Esophagus muscularis mucosa (tissue), 4 donors: ENCODE measurements at regions not wholly inside any gene's neighbourhood (a gene's known extent, or its start where the extent isn't known, plus 50 kb on each side); places are given as distances from the start of the nearest gene placed in this dataset.

ENCODE experiments used
- DNase-seq: peaks from one replicate; pipeline ENCODE4 v3.0.0-alpha.2; 2017; ENCODE audit errors: extremely low spot score
- H3K27ac ChIP-seq, 4 donors: fragments of 200-600 bp; sonication (generic); replicated peaks in 1 of 4; 1 replicate in 3 of 4; 2 replicates in 1 of 4; pipeline ENCODE4 v1.5.1; 2016 to 2019; ENCODE audit warnings: mild to moderate bottlenecking in 1 of 4
- H3K27me3 ChIP-seq, 4 donors: fragments of 200-600 bp; sonication (generic); one replicate each; pipeline versions ENCODE4 v1.5.1 to v1.6.0; 2016 to 2019
- H3K36me3 ChIP-seq, 4 donors: fragments of 200-600 bp; sonication (generic); one replicate each; pipeline ENCODE4 v1.5.1; 2016 to 2019
- H3K4me1 ChIP-seq, 4 donors: fragments of 200-600 bp; sonication (generic); one replicate each; pipeline ENCODE4 v1.5.1; 2016 to 2019
- H3K4me3 ChIP-seq, 4 donors: fragments of 200-600 bp; sonication (generic); 1 replicate in 2 of 4; 2 replicates in 2 of 4; pipeline ENCODE4 v1.5.1; 2016 to 2019; ENCODE audit warnings: mild to moderate bottlenecking in 4 of 4, moderate library complexity in 1 of 4
- H3K9me3 ChIP-seq, 4 donors: fragments of 200-600 bp; sonication (generic); 1 replicate in 3 of 4; 2 replicates in 1 of 4; pipeline ENCODE4 v1.5.1; 2016 to 2019
- CTCF ChIP-seq, 3 experiments: fragments of 200-600 bp in 2 of 3; fragments of 450-650 bp in 1 of 3; sonication (generic) in 2 of 3; IDR thresholded peaks; one replicate each; pipeline ENCODE4 v1.5.1; 2017 to 2019; ENCODE audit warnings: antibody characterized with exemption in 3 of 3, mild to moderate bottlenecking in 2 of 3, moderate library complexity in 1 of 3
- EP300 ChIP-seq: sonication (generic); formaldehyde crosslinking; IDR thresholded peaks from one replicate; pipeline ENCODE4 v1.6.1; 2017; ENCODE audit warnings: antibody characterized with exemption
- POLR2A ChIP-seq: fragments of 450-650 bp; IDR thresholded peaks from one replicate; pipeline ENCODE4 v1.6.1; 2017; ENCODE audit warnings: antibody characterized with exemption, moderate library complexity, mild to moderate bottlenecking, low read depth
- POLR2AphosphoS5 ChIP-seq, 2 donors: sonication (generic); formaldehyde crosslinking; IDR thresholded peaks; one replicate each; pipeline ENCODE4 v1.6.1; 2017; ENCODE audit warnings: antibody characterized with exemption in 2 of 2
- WGBS: methylation state at CpG from one replicate; pipeline ENCODE4 v1.1.5; 2018; 5-methylcytosine and 5-hydroxymethylcytosine counted together
- intact Hi-C: fragments of 100-400 bp; cut with DNase I; formaldehyde crosslinking; loops from one replicate; pipeline ENCODE4 v1.15.1; 2023

DNA sequence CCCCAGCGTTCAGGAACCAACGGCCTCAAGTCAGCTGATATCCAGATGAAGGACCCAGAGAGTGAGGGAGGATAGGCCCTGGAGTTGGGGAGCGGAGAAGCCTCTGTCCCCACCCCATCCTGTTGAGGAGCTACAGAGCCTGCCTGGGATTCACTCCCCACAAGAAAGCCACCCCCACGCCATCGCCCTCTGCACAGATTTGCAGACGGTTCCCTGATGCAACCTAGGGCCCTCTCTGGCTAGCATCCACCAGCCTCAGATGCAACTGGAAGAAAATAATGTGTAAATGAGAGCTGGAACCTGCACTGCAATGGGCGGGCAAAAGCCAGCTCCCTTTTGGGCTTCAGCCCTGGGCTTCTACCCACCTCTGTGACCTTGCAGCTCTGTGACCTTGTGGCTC is 185.6 kb downstream of the BCOR start:
- H3K27ac ChIP-seq, result no peak overlapping the region
- no peaks in the 10 kb centered on the region for H3K27me3 ChIP-seq
- intact Hi-C loops, result no loop called here
- WGBS, result 83% methylated on average over 7 of the region's 7 CpGs
- DNase-seq, result no peak
- no peaks in the 10 kb centered on the region for H3K36me3 ChIP-seq
- no peak for TF ChIP-seq EP300
- TF ChIP-seq POLR2AphosphoS5 (IDR thresholded peaks at IDR 0.05), result no peak
- TF ChIP-seq CTCF (IDR thresholded peaks at IDR 0.05), result no peak
- TF ChIP-seq POLR2A, result no peak
- H3K4me3 ChIP-seq, result no peak overlapping the region
- peaks cover 3 to 21% (median 17%) of the 10 kb centered on the region in 4 donors for H3K4me1 ChIP-seq
- peaks cover 0 to 5% (median 0%) of the 10 kb centered on the region in 4 donors for H3K9me3 ChIP-seq

- intact Hi-C loops, result no loop called here
- Histone ChIP-seq H3K9me3 (peaks cover 0 to 8% (median 0%) of the 10 kb centered on the region in 4 donors), H3K27ac (no peak overlapping the region), H3K4me3 (no peak overlapping the region), H3K36me3 (no peaks in the 10 kb centered on the region), H3K4me1 (no peaks in the 10 kb centered on the region), H3K27me3 (no peaks in the 10 kb centered on the region)
- WGBS, result 86% methylated on average over 2 of the region's 3 CpGs
- TF ChIP-seq POLR2A, result no peak
- no peak for TF ChIP-seq POLR2AphosphoS5 (IDR thresholded peaks at IDR 0.05)
- TF ChIP-seq CTCF (IDR thresholded peaks at IDR 0.05), result no peak
- no peak for TF ChIP-seq EP300
- DNase-seq, result no peak
Measured at GRCh38 chrX:39915081-39915480, 182.7 kb downstream of the BCOR start.

DNA sequence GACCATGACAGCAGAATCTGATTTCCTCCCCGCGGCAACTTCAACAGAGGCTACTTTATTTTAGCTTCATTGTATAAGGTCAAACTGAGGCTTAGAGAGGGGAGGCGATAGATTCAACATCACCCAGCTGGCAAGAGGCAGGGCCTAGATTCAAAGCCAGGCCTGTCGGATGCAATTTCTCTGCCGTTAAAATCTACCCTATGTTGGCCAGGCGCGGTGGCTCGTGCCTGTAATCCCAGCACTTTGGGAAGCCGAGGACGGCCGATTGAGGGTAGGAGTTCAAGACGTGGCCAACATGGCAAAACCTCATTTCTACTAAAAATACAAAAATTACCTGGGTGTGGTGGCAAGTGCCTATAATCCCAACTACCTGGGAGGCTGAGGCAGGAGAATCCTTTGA is 182.2 kb downstream of the BCOR start:
- H3K9me3 ChIP-seq, result peaks cover 0 to 8% (median 0%) of the 10 kb centered on the region in 4 donors
- H3K27ac ChIP-seq, result no peak overlapping the region
- H3K4me3 ChIP-seq, result no peak overlapping the region
- intact Hi-C loops, result no loop called here
- no peak for DNase-seq
- H3K36me3 ChIP-seq, result no peaks in the 10 kb centered on the region
- no peaks in the 10 kb centered on the region for H3K4me1 ChIP-seq
- WGBS, result 95% methylated on average over 12 of the region's 12 CpGs
- TF ChIP-seq EP300 (no peak), POLR2A (no peak), POLR2AphosphoS5 (IDR thresholded peaks at IDR 0.05) (no peak), CTCF (IDR thresholded peaks at IDR 0.05) (no peak)
- H3K27me3 ChIP-seq, result no peaks in the 10 kb centered on the region

GRCh38 chrX:39921838-39922237 is 175.9 kb downstream of the BCOR start:
- Histone ChIP-seq H3K27me3 (peaks cover 0 to 4% (median 0%) of the 10 kb centered on the region in 4 donors), H3K27ac (no peak overlapping the region), H3K4me3 (no peak overlapping the region), H3K36me3 (no peaks in the 10 kb centered on the region), H3K9me3 (peaks cover 0 to 3% (median 0%) of the 10 kb centered on the region in 4 donors), H3K4me1 (peaks cover 0 to 3% (median 0%) of the 10 kb centered on the region in 4 donors)
- TF ChIP-seq POLR2AphosphoS5 (IDR thresholded peaks at IDR 0.05) (no peak), EP300 (no peak), POLR2A (no peak), CTCF (IDR thresholded peaks at IDR 0.05) (no peak)
- 97% methylated on average over 2 of the region's 2 CpGs for WGBS
- no peak for DNase-seq
- intact Hi-C loops, result no loop called here

GRCh38 chrX:39922488-39922887 is 175.3 kb downstream of the BCOR start:
- 66% methylated on average over 2 of the region's 2 CpGs for WGBS
- Histone ChIP-seq H3K4me3 (no peak overlapping the region), H3K36me3 (no peaks in the 10 kb centered on the region), H3K27me3 (peaks cover 0 to 4% (median 0%) of the 10 kb centered on the region in 4 donors), H3K4me1 (peaks cover 0 to 3% (median 0%) of the 10 kb centered on the region in 4 donors), H3K9me3 (peaks cover 0 to 2% (median 0%) of the 10 kb centered on the region in 4 donors), H3K27ac (no peak overlapping the region)
- intact Hi-C loops, result no loop called here
- no peak for DNase-seq
- no peak for TF ChIP-seq CTCF (IDR thresholded peaks at IDR 0.05)
- no peak for TF ChIP-seq EP300
- TF ChIP-seq POLR2AphosphoS5 (IDR thresholded peaks at IDR 0.05), result no peak
- no peak for TF ChIP-seq POLR2A
